ENCODE measurements at regions not wholly inside any gene's neighbourhood (a gene's known extent, or its start where the extent isn't known, plus 50 kb on each side); places are given as distances from the start of the nearest gene placed in this dataset.

- TF ChIP-seq POLR2A (IDR thresholded peaks at IDR 0.05; ENCODE audit: low read depth, low read length): no peak
- TF ChIP-seq, protein P1, sequence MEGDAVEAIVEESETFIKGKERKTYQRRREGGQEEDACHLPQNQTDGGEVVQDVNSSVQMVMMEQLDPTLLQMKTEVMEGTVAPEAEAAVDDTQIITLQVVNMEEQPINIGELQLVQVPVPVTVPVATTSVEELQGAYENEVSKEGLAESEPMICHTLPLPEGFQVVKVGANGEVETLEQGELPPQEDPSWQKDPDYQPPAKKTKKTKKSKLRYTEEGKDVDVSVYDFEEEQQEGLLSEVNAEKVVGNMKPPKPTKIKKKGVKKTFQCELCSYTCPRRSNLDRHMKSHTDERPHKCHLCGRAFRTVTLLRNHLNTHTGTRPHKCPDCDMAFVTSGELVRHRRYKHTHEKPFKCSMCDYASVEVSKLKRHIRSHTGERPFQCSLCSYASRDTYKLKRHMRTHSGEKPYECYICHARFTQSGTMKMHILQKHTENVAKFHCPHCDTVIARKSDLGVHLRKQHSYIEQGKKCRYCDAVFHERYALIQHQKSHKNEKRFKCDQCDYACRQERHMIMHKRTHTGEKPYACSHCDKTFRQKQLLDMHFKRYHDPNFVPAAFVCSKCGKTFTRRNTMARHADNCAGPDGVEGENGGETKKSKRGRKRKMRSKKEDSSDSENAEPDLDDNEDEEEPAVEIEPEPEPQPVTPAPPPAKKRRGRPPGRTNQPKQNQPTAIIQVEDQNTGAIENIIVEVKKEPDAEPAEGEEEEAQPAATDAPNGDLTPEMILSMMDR (conservative IDR thresholded peaks at IDR 0.05; ENCODE audit: low read depth, low read length): no peak
These were observed 152.4 kb downstream of the IRX5 start for GRCh38 chr16:55083052-55083451.

Data from IMR-90 (cell line).